PC-9 (cell line): ENCODE measurements at regions not wholly inside any gene's neighbourhood (a gene's known extent, or its start where the extent isn't known, plus 50 kb on each side); places are given as distances from the start of the nearest gene placed in this dataset.
"Not testable (repeated sequence)": the region's sequence is repeated elsewhere in the genome, so short reads cannot be mapped to it uniquely, and the experiment has no call there.

Source experiments
- BruUV-seq: library from RNA; stranded (reverse); fragments of 400-500 nt; replicated peaks from 2 replicates; lab custom pipeline; 2021; lab: Mats Ljungman, UMichigan
- CTCF ChIA-PET: fragments of 300-600 bp; sonication (Branson Sonifier 250); formaldehyde crosslinking; loops from one replicate; lab custom pipeline; 2022; ENCODE audit warnings: antibody characterized with exemption; lab: Charles Lee
- POLR2A ChIA-PET: fragments of 300-600 bp; sonication (Branson Sonifier 250); formaldehyde crosslinking; loops from one replicate; lab custom pipeline; 2022; ENCODE audit warnings: antibody characterized with exemption; ENCODE audit not compliant: unreplicated experiment; lab: Charles Lee
- DNase-seq, 2 experiments: peaks; one replicate each; pipeline versions ENCODE4 v3.0.0 to v3.0.0-alpha.2; 2015 to 2022; ENCODE audit warnings: mixed read lengths in 1 of 2
- H2AFZ ChIP-seq: fragments of 200-600 bp; sonication (generic); 2 replicates; pipeline ENCODE4 v1.8.1; 2017; ENCODE audit warnings: antibody characterized with exemption
- H3F3A ChIP-seq: fragments of 200-600 bp; sonication (generic); 2 replicates; pipeline ENCODE4 v1.8.1; 2017; ENCODE audit warnings: antibody characterized with exemption, mild to moderate bottlenecking, low read depth; ENCODE audit not compliant: insufficient read depth
- H3K27ac ChIP-seq: fragments of 200-600 bp; sonication (generic); 2 replicates; pipeline ENCODE4 v1.6.1; 2016; ENCODE audit warnings: mixed run types
- H3K27me3 ChIP-seq: fragments of 200-600 bp; sonication (generic); 2 replicates; pipeline ENCODE4 v1.6.1; 2016; ENCODE audit warnings: low read depth, mixed run types; ENCODE audit not compliant: insufficient read depth
- H3K36me3 ChIP-seq: fragments of 200-600 bp; sonication (generic); 2 replicates; pipeline ENCODE4 v1.6.1; 2016; ENCODE audit warnings: low read depth, mixed run types
- H3K4me1 ChIP-seq: fragments of 200-600 bp; sonication (generic); replicated peaks from 2 replicates; pipeline ENCODE4 v1.6.1; 2016; ENCODE audit warnings: mixed run types; ENCODE audit not compliant: insufficient read depth
- H3K4me2 ChIP-seq: fragments of 200-600 bp; sonication (generic); 2 replicates; pipeline ENCODE4 v1.6.1; 2017; ENCODE audit warnings: mixed run types
- H3K4me3 ChIP-seq: fragments of 200-600 bp; sonication (generic); 2 replicates; pipeline ENCODE4 v1.6.1; 2016; ENCODE audit warnings: mixed run types
- H3K79me2 ChIP-seq: fragments of 200-600 bp; sonication (generic); 2 replicates; pipeline ENCODE4 v1.6.1; 2017; ENCODE audit warnings: low read depth, mixed run types
- H3K9me2 ChIP-seq: fragments of 200-600 bp; sonication (generic); 2 replicates; pipeline ENCODE4 v1.8.1; 2017; ENCODE audit warnings: mild to moderate bottlenecking; ENCODE audit not compliant: insufficient read depth
- H3K9me3 ChIP-seq: fragments of 200-600 bp; sonication (generic); 2 replicates; pipeline ENCODE4 v1.8.1; 2016; ENCODE audit warnings: low read depth; ENCODE audit not compliant: insufficient read depth
- H4K20me1 ChIP-seq: fragments of 200-600 bp; sonication (generic); 2 replicates; pipeline ENCODE4 v1.8.1; 2017; ENCODE audit not compliant: insufficient read depth
- EZH2 ChIP-seq: fragments of 200-600 bp; sonication (generic); IDR thresholded peaks from 2 replicates; pipeline ENCODE4 v1.8.0; 2017; ENCODE audit warnings: antibody characterized with exemption, low read depth
- intact Hi-C: fragments of 100-400 bp; cut with micrococcal nuclease; formaldehyde crosslinking; loops from one replicate; pipeline ENCODE4 v1.10.0; 2022; ENCODE audit not compliant: unreplicated experiment
- TF ChIP-seq, protein P1 (sequence below): fragments of 200-600 bp; sonication (generic); conservative IDR thresholded peaks from 2 replicates; pipeline ENCODE4 v1.6.1; 2017; ENCODE audit warnings: mixed run types, antibody characterized with exemption, mild to moderate bottlenecking, moderate library complexity

DNA sequence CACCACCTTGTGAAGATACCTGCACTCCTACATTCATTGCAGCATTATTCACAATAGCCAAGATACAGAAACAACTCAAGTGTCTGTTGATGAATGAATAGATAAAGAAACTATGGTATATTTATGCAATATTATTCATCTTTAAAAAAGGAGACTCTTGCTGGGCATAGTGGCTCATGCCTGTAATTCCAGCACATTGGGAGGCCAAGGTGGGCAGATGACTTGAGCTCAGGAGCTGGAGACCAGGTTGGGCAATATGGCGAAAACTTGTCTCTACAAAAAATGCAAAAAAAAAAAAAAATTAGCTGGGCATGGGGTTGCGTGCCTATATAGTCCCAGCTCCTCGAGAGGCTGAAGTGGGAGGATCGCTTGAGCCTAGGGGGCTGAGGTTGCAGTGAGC is 119.8 kb downstream of the GJA1 start:
- H3K79me2 ChIP-seq, result no peaks in the 10 kb centered on the region
- POLR2A ChIA-PET, result no interaction called here
- H2AFZ ChIP-seq, result no peak overlapping the region
- no peak for TF ChIP-seq EZH2
- TF ChIP-seq, protein P1, sequence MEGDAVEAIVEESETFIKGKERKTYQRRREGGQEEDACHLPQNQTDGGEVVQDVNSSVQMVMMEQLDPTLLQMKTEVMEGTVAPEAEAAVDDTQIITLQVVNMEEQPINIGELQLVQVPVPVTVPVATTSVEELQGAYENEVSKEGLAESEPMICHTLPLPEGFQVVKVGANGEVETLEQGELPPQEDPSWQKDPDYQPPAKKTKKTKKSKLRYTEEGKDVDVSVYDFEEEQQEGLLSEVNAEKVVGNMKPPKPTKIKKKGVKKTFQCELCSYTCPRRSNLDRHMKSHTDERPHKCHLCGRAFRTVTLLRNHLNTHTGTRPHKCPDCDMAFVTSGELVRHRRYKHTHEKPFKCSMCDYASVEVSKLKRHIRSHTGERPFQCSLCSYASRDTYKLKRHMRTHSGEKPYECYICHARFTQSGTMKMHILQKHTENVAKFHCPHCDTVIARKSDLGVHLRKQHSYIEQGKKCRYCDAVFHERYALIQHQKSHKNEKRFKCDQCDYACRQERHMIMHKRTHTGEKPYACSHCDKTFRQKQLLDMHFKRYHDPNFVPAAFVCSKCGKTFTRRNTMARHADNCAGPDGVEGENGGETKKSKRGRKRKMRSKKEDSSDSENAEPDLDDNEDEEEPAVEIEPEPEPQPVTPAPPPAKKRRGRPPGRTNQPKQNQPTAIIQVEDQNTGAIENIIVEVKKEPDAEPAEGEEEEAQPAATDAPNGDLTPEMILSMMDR, result no peak
- no peaks in the 10 kb centered on the region for H4K20me1 ChIP-seq
- no peaks in the 10 kb centered on the region for H3F3A ChIP-seq
- no TSS peak for BruUV-seq
- H3K4me1 ChIP-seq, result peaks cover 14% of the 10 kb centered on the region; the same call in 1 of the 2 replicates
- CTCF ChIA-PET, result no interaction called here
- H3K36me3 ChIP-seq, result no peaks in the 10 kb centered on the region
- intact Hi-C loops, result no loop called here
- no peak overlapping the region for H3K4me2 ChIP-seq
- H3K4me3 ChIP-seq, result no peak overlapping the region
- H3K27me3 ChIP-seq, result no peaks in the 10 kb centered on the region
- DNase-seq, result no peak
- H3K9me2 ChIP-seq, result no peaks in the 10 kb centered on the region
- no peaks in the 10 kb centered on the region; the same call in 1 of the 2 replicates for H3K9me3 ChIP-seq
- H3K27ac ChIP-seq, result no peak overlapping the region

- H3K9me2 ChIP-seq, CTCF ChIA-PET, H3K4me2 ChIP-seq, POLR2A ChIA-PET, H2AFZ ChIP-seq, intact Hi-C loops, BruUV-seq, H3F3A ChIP-seq, H4K20me1 ChIP-seq, H3K9me3 ChIP-seq, H3K4me3 ChIP-seq, DNase-seq, H3K79me2 ChIP-seq, H3K36me3 ChIP-seq, H3K27me3 ChIP-seq, H3K27ac ChIP-seq: not testable (repeated sequence)
- peaks cover 10% of the 10 kb centered on the region; the same call in 1 of the 2 replicates for H3K4me1 ChIP-seq
Measured at GRCh38 chr6:121556149-121556548, 120.7 kb downstream of the GJA1 start.

GRCh38 chr6:121557146-121557940 is 121.9 kb downstream of the GJA1 start:
- H3F3A ChIP-seq, result no peaks in the 10 kb centered on the region
- H3K9me3 ChIP-seq, result no peaks in the 10 kb centered on the region; the same call in 1 of the 2 replicates
- ChIA-PET POLR2A (no interaction called here), CTCF (no interaction called here)
- no peaks in the 10 kb centered on the region for H3K27me3 ChIP-seq
- TF ChIP-seq EZH2, result no peak
- TF ChIP-seq, protein P1, result no peak
- DNase-seq, result peak in 1 of 2 experiments; percentile 15
- no peak overlapping the region for H3K4me3 ChIP-seq
- no peak overlapping the region for H2AFZ ChIP-seq
- no TSS peak for BruUV-seq
- H3K36me3 ChIP-seq, result no peaks in the 10 kb centered on the region
- H4K20me1 ChIP-seq, result no peaks in the 10 kb centered on the region
- no peak overlapping the region for H3K27ac ChIP-seq
- H3K4me2 ChIP-seq, result no peak overlapping the region
- H3K9me2 ChIP-seq, result no peaks in the 10 kb centered on the region
- intact Hi-C loops, result no loop called here
- no peaks in the 10 kb centered on the region for H3K79me2 ChIP-seq
- peaks cover 10% of the 10 kb centered on the region; the same call in 1 of the 2 replicates for H3K4me1 ChIP-seq
